Endothelial cell (in vitro differentiated cells): ENCODE measurements at regions not wholly inside any gene's neighbourhood (a gene's known extent, or its start where the extent isn't known, plus 50 kb on each side); places are given as distances from the start of the nearest gene placed in this dataset.

Experiments
- DNase-seq: peaks from one replicate; pipeline ENCODE4 v3.0.0; 2021; ENCODE audit warnings: low spot score
- H3K27ac Mint-ChIP-seq: one replicate; pipeline ENCODE4 v1.8.0; 2021; ENCODE audit warnings: mixed read lengths, inconsistent platforms; ENCODE audit not compliant: unreplicated experiment
- H3K27me3 Mint-ChIP-seq: one replicate; pipeline ENCODE4 v1.8.0; 2021; ENCODE audit warnings: mild to moderate bottlenecking, moderate library complexity, mixed read lengths, inconsistent platforms; ENCODE audit not compliant: unreplicated experiment
- H3K36me3 Mint-ChIP-seq: one replicate; pipeline ENCODE4 v1.8.0; 2021; ENCODE audit warnings: mild to moderate bottlenecking, low read depth, mixed read lengths, inconsistent platforms; ENCODE audit not compliant: unreplicated experiment
- H3K4me1 Mint-ChIP-seq: one replicate; pipeline ENCODE4 v1.8.0; 2021; ENCODE audit warnings: mild to moderate bottlenecking, mixed read lengths, inconsistent platforms; ENCODE audit not compliant: unreplicated experiment
- H3K4me3 Mint-ChIP-seq: one replicate; pipeline ENCODE4 v1.8.0; 2021; ENCODE audit warnings: mild to moderate bottlenecking, mixed read lengths, inconsistent platforms; ENCODE audit not compliant: unreplicated experiment
- H3K9me3 Mint-ChIP-seq: one replicate; pipeline ENCODE4 v1.8.0; 2021; ENCODE audit warnings: mixed read lengths, inconsistent platforms; ENCODE audit not compliant: unreplicated experiment
- CTCF ChIP-seq: fragments of 200-600 bp; sonication (generic); IDR thresholded peaks from one replicate; pipeline ENCODE4 v1.5.0; 2021; ENCODE audit warnings: antibody characterized with exemption; ENCODE audit not compliant: unreplicated experiment

- H3K27ac Mint-ChIP-seq, result no peak overlapping the region
- H3K4me3 Mint-ChIP-seq, result no peak overlapping the region
- no peaks in the 10 kb centered on the region for H3K36me3 Mint-ChIP-seq
- DNase-seq, result no peak
- H3K9me3 Mint-ChIP-seq, result no peaks in the 10 kb centered on the region
- no peak for TF ChIP-seq CTCF
- no peaks in the 10 kb centered on the region for H3K27me3 Mint-ChIP-seq
- no peaks in the 10 kb centered on the region for H3K4me1 Mint-ChIP-seq
Observed at GRCh38 chr15:97237160-97237559, 723.3 kb upstream of the ARRDC4 start.

GRCh38 chr15:97248376-97248775 is 712.1 kb upstream of the ARRDC4 start:
- no peak for TF ChIP-seq CTCF
- no peak overlapping the region for H3K27ac Mint-ChIP-seq
- no peak overlapping the region for H3K4me3 Mint-ChIP-seq
- no peaks in the 10 kb centered on the region for H3K36me3 Mint-ChIP-seq
- no peaks in the 10 kb centered on the region for H3K27me3 Mint-ChIP-seq
- no peaks in the 10 kb centered on the region for H3K9me3 Mint-ChIP-seq
- no peaks in the 10 kb centered on the region for H3K4me1 Mint-ChIP-seq
- DNase-seq, result no peak

GRCh38 chr15:97259943-97260342 is 700.6 kb upstream of the ARRDC4 start:
- DNase-seq, result no peak
- H3K36me3 Mint-ChIP-seq, result no peaks in the 10 kb centered on the region
- no peak overlapping the region for H3K27ac Mint-ChIP-seq
- no peaks in the 10 kb centered on the region for H3K9me3 Mint-ChIP-seq
- no peak for TF ChIP-seq CTCF
- H3K27me3 Mint-ChIP-seq, result no peaks in the 10 kb centered on the region
- H3K4me1 Mint-ChIP-seq, result no peaks in the 10 kb centered on the region
- no peak overlapping the region for H3K4me3 Mint-ChIP-seq

GRCh38 chr15:97301166-97301565 is 659.3 kb upstream of the ARRDC4 start:
- Mint-ChIP-seq H3K36me3 (peaks cover 9% of the 10 kb centered on the region), H3K4me1 (no peaks in the 10 kb centered on the region), H3K9me3 (peaks cover 2% of the 10 kb centered on the region), H3K27ac (no peak overlapping the region), H3K27me3 (no peaks in the 10 kb centered on the region), H3K4me3 (no peak overlapping the region)
- no peak for TF ChIP-seq CTCF
- no peak for DNase-seq

GRCh38 chr15:97316362-97316761 is 644.1 kb upstream of the ARRDC4 start:
- no peaks in the 10 kb centered on the region for H3K27me3 Mint-ChIP-seq
- H3K27ac Mint-ChIP-seq, result no peak overlapping the region
- H3K4me1 Mint-ChIP-seq, result peaks cover 6% of the 10 kb centered on the region
- H3K9me3 Mint-ChIP-seq, result no peaks in the 10 kb centered on the region
- TF ChIP-seq CTCF, result no peak
- no peaks in the 10 kb centered on the region for H3K36me3 Mint-ChIP-seq
- DNase-seq, result no peak
- H3K4me3 Mint-ChIP-seq, result no peak overlapping the region
